HCT116 (cell line): ENCODE measurements at regions not wholly inside any gene's neighbourhood (a gene's known extent, or its start where the extent isn't known, plus 50 kb on each side); places are given as distances from the start of the nearest gene placed in this dataset.

Experiments
- ATAC-seq: fragments of 200-7000 bp; cut with Tn5 transposase; 2 replicates; pipeline ENCODE4 v1.9.1; 2020; ENCODE audit warnings: mild to moderate bottlenecking, moderate library complexity
- BruUV-seq: library from RNA; stranded (reverse); fragments of 400-500 nt; replicated peaks from 2 replicates; lab custom pipeline; 2021; lab: Mats Ljungman, UMichigan
- CTCF ChIA-PET: fragments of 300-600 bp; sonication (Branson Sonifier 250); formaldehyde crosslinking; loops from one replicate; lab custom pipeline; 2021; ENCODE audit warnings: antibody characterized with exemption; lab: Charles Lee
- POLR2A ChIA-PET: fragments of 300-600, 350-600 bp; sonication (Branson Sonifier 250); formaldehyde crosslinking; loops from one replicate; lab custom pipeline; 2021; ENCODE audit warnings: antibody characterized with exemption; lab: Charles Lee
- RAD21 ChIA-PET, 2 experiments: fragments of 300-600 bp; sonication (Branson Sonifier 250); formaldehyde crosslinking; loops; one replicate each; lab custom pipeline; 2023; ENCODE audit warnings: low total read pairs in 2 of 2; ENCODE audit not compliant: uncharacterized antibody in 2 of 2, unreplicated experiment in 2 of 2, low non-redundant PET in 1 of 2; lab: Charles Lee
- DNase-seq: peaks from one replicate; pipeline ENCODE4 v3.0.0-alpha.2; 2010; ENCODE audit warnings: low read depth, low spot score
- H2AFZ ChIP-seq: fragments of 200-600 bp; shearing (Covaris generic), sonication (generic); 2 replicates; pipeline ENCODE4 v1.6.1; 2017; ENCODE audit warnings: low read depth, mixed run types, mixed read lengths, antibody characterized with exemption, low read length; ENCODE audit not compliant: poor library complexity, severe bottlenecking
- H3K27ac ChIP-seq: 2 replicates; pipeline ENCODE4 v1.5.1; 2012; ENCODE audit warnings: low read depth, low read length
- H3K27me3 ChIP-seq: fragments of 200-600 bp; sonication (generic); 2 replicates; pipeline ENCODE4 v1.6.1; 2016; ENCODE audit warnings: mixed run types, low read length, mixed read lengths; ENCODE audit not compliant: insufficient read depth
- H3K36me3 ChIP-seq, 2 experiments: fragments of 200-500 bp in 1 of 2; fragments of 200-600 bp in 1 of 2; sonication (Bioruptor generic) in 1 of 2; sonication (generic) in 1 of 2; 2 replicates each; pipeline versions ENCODE4 v1.5.1 to v1.6.1; 2014 to 2016; ENCODE audit warnings: low read length in 2 of 2, inconsistent platforms in 1 of 2, mixed read lengths in 1 of 2, mixed run types in 1 of 2; ENCODE audit not compliant: insufficient read depth in 2 of 2, control insufficient read depth in 1 of 2
- H3K4me1 ChIP-seq, 2 experiments: fragments of 200-600 bp in 1 of 2; sonication (generic) in 1 of 2; 2 replicates each; pipeline versions ENCODE4 v1.5.1 to v1.6.1; 2012 to 2017; ENCODE audit warnings: low read length in 2 of 2, inconsistent platforms in 1 of 2, mild to moderate bottlenecking in 1 of 2, mixed read lengths in 1 of 2, mixed run types in 1 of 2, moderate library complexity in 1 of 2; ENCODE audit not compliant: insufficient read depth in 2 of 2, control insufficient read depth in 1 of 2
- H3K4me2 ChIP-seq: fragments of 200-600 bp; sonication (generic); 2 replicates; pipeline ENCODE4 v1.6.1; 2017; ENCODE audit warnings: mixed run types, low read length, mixed read lengths
- H3K4me3 ChIP-seq, 2 experiments: fragments of 200-600 bp in 1 of 2; sonication (generic) in 1 of 2; replicated peaks in 1 of 2; 2 replicates each; pipeline ENCODE4 v1.5.1; 2011 to 2016; ENCODE audit warnings: low read length in 2 of 2, control low read depth in 1 of 2, low read depth in 1 of 2, mild to moderate bottlenecking in 1 of 2, mixed read lengths in 1 of 2, mixed run types in 1 of 2
- H3K79me2 ChIP-seq: fragments of 200-600 bp; sonication (generic); 2 replicates; pipeline ENCODE4 v1.6.1; 2017; ENCODE audit warnings: mild to moderate bottlenecking, mixed run types, low read length, moderate library complexity, mixed read lengths; ENCODE audit not compliant: insufficient read depth
- H3K9ac ChIP-seq: fragments of 200-600 bp; sonication (generic); 2 replicates; pipeline ENCODE4 v1.6.1; 2016; ENCODE audit warnings: low read length, mixed read lengths
- H3K9me2 ChIP-seq: fragments of 200-600 bp; sonication (generic), shearing (Covaris generic); 2 replicates; pipeline ENCODE4 v1.6.1; 2017; ENCODE audit warnings: mixed run types, mild to moderate bottlenecking, moderate library complexity; ENCODE audit not compliant: insufficient read depth
- H3K9me3 ChIP-seq, 2 experiments: fragments of 200-500 bp in 1 of 2; fragments of 200-600 bp in 1 of 2; sonication (Bioruptor generic) in 1 of 2; sonication (generic) in 1 of 2; 2 replicates each; pipeline ENCODE4 v1.6.1; 2014 to 2017; ENCODE audit warnings: low read length in 2 of 2, mixed read lengths in 2 of 2, inconsistent platforms in 1 of 2, low read depth in 1 of 2, mild to moderate bottlenecking in 1 of 2, mixed run types in 1 of 2, moderate library complexity in 1 of 2; ENCODE audit not compliant: control insufficient read depth in 1 of 2, insufficient read depth in 1 of 2
- H4K20me1 ChIP-seq: fragments of 200-600 bp; sonication (generic), shearing (Covaris generic); 2 replicates; pipeline ENCODE4 v1.6.1; 2017; ENCODE audit warnings: mixed run types, mild to moderate bottlenecking, moderate library complexity; ENCODE audit not compliant: insufficient read depth
- ELF1 ChIP-seq: IDR thresholded peaks from 2 replicates; pipeline ENCODE4 v1.6.1; 2012; ENCODE audit warnings: low read depth, borderline replicate concordance
- EZH2phosphoT487 ChIP-seq: fragments of 200-600 bp; IDR thresholded peaks from 2 replicates; pipeline ENCODE4 v1.6.1; 2018; ENCODE audit warnings: antibody characterized with exemption, borderline replicate concordance
- POLR2A ChIP-seq: IDR thresholded peaks from 2 replicates; pipeline ENCODE4 v1.7.0; 2011; ENCODE audit warnings: borderline replicate concordance; ENCODE audit not compliant: insufficient read depth, insufficient read length; ENCODE audit errors: extremely low read depth
- POLR2AphosphoS5 ChIP-seq: IDR thresholded peaks from 2 replicates; pipeline ENCODE4 v1.6.1; 2011; ENCODE audit warnings: mild to moderate bottlenecking, low read depth, low read length, moderate library complexity
- RAD21 ChIP-seq: IDR thresholded peaks from 2 replicates; pipeline ENCODE4 v1.6.1; 2012; ENCODE audit warnings: low read depth, mild to moderate bottlenecking
- SRF ChIP-seq: IDR thresholded peaks from 2 replicates; pipeline ENCODE4 v1.6.1; 2012; ENCODE audit warnings: low read depth
- ZFX ChIP-seq: fragments of 450-650 bp; IDR thresholded peaks from 2 replicates; pipeline ENCODE4 v1.6.1; 2017
- intact Hi-C: fragments of 100-400 bp; cut with micrococcal nuclease; formaldehyde crosslinking; loops from 2 replicates; pipeline ENCODE4 v1.10.0; 2022
- TF ChIP-seq, protein P1 (sequence below), 3 experiments: fragments of 200-600 bp in 1 of 3; sonication (generic) in 1 of 3; IDR thresholded peaks in 2 of 3; conservative IDR thresholded peaks in 1 of 3; 2 replicates each; pipeline ENCODE4 v1.5.1; 2012 to 2017; ENCODE audit warnings: low read depth in 2 of 3, low read length in 2 of 3, antibody characterized with exemption in 1 of 3, borderline replicate concordance in 1 of 3, control low read depth in 1 of 3, mild to moderate bottlenecking in 1 of 3, mixed read lengths in 1 of 3, mixed run types in 1 of 3, moderate library complexity in 1 of 3; ENCODE audit not compliant: insufficient read depth in 1 of 3

- no peak overlapping the region for H3K27ac ChIP-seq
- intact Hi-C loops: no loop called here
- no peak overlapping the region for H3K4me2 ChIP-seq
- TF ChIP-seq RAD21 (no peak), POLR2A (no peak), POLR2AphosphoS5 (no peak), ZFX (no peak), SRF (no peak), EZH2phosphoT487 (no peak), ELF1 (no peak)
- TF ChIP-seq, protein P1, sequence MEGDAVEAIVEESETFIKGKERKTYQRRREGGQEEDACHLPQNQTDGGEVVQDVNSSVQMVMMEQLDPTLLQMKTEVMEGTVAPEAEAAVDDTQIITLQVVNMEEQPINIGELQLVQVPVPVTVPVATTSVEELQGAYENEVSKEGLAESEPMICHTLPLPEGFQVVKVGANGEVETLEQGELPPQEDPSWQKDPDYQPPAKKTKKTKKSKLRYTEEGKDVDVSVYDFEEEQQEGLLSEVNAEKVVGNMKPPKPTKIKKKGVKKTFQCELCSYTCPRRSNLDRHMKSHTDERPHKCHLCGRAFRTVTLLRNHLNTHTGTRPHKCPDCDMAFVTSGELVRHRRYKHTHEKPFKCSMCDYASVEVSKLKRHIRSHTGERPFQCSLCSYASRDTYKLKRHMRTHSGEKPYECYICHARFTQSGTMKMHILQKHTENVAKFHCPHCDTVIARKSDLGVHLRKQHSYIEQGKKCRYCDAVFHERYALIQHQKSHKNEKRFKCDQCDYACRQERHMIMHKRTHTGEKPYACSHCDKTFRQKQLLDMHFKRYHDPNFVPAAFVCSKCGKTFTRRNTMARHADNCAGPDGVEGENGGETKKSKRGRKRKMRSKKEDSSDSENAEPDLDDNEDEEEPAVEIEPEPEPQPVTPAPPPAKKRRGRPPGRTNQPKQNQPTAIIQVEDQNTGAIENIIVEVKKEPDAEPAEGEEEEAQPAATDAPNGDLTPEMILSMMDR (IDR thresholded peaks at IDR 0.05 in 2 of 3, conservative IDR thresholded peaks at IDR 0.05 in 1 of 3; ENCODE audit: borderline replicate concordance in 1 of 3, insufficient read depth in 1 of 3, low read depth in 2 of 3, low read length in 2 of 3): no peak
- POLR2A ChIA-PET: no interaction called here
- H3K4me1 ChIP-seq: no peaks in the 10 kb centered on the region
- no peak overlapping the region for H3K4me3 ChIP-seq
- no TSS peak for BruUV-seq
- no peak overlapping the region for H2AFZ ChIP-seq
- no peaks in the 10 kb centered on the region; a peak in 1 of 4 replicates for H3K36me3 ChIP-seq
- no peaks in the 10 kb centered on the region for H3K9me3 ChIP-seq
- H3K9ac ChIP-seq: no peak overlapping the region
- H3K79me2 ChIP-seq: no peaks in the 10 kb centered on the region
- DNase-seq (no peak), ATAC-seq (no peak)
- H3K27me3 ChIP-seq: peaks cover 74% of the 10 kb centered on the region
- H3K9me2 ChIP-seq: no peaks in the 10 kb centered on the region
- CTCF ChIA-PET: no interaction called here
- RAD21 ChIA-PET: no interaction called here
- H4K20me1 ChIP-seq: no peaks in the 10 kb centered on the region
Observed at GRCh38 chr21:32190493-32191144, 88.2 kb downstream of the MIS18A start.
